IPS-18a (cell line): ENCODE measurements at regions not wholly inside any gene's neighbourhood (a gene's known extent, or its start where the extent isn't known, plus 50 kb on each side); places are given as distances from the start of the nearest gene placed in this dataset.
"Not testable (repeated sequence)": the region's sequence is repeated elsewhere in the genome, so short reads cannot be mapped to it uniquely, and the experiment has no call there.

Source experiments
- H3K27ac ChIP-seq: one replicate; pipeline ENCODE4 v1.5.1; 2013; ENCODE audit warnings: low read length
- H3K27me3 ChIP-seq: one replicate; pipeline ENCODE4 v1.6.1; 2013; ENCODE audit warnings: mild to moderate bottlenecking, low read length; ENCODE audit not compliant: control insufficient read depth, insufficient read depth
- H3K36me3 ChIP-seq: one replicate; pipeline ENCODE4 v1.6.1; 2013; ENCODE audit warnings: low read depth, low read length; ENCODE audit not compliant: control insufficient read depth
- H3K4me1 ChIP-seq: one replicate; pipeline ENCODE4 v1.6.1; 2013; ENCODE audit warnings: low read depth, low read length; ENCODE audit not compliant: control insufficient read depth
- H3K4me3 ChIP-seq: one replicate; pipeline ENCODE4 v1.5.1; 2013; ENCODE audit warnings: low read length
- H3K9ac ChIP-seq: one replicate; pipeline ENCODE4 v1.6.1; 2013; ENCODE audit warnings: mild to moderate bottlenecking, low read length, moderate library complexity
- H3K9me3 ChIP-seq: one replicate; pipeline ENCODE4 v1.6.1; 2013; ENCODE audit warnings: low read depth, low read length; ENCODE audit not compliant: control insufficient read depth

- Histone ChIP-seq H3K27me3 (peaks cover 50% of the 10 kb centered on the region), H3K9ac (no peak overlapping the region), H3K4me3 (no peak overlapping the region), H3K4me1 (peaks cover 7% of the 10 kb centered on the region), H3K27ac (no peak overlapping the region), H3K9me3 (no peaks in the 10 kb centered on the region), H3K36me3 (no peaks in the 10 kb centered on the region)
These were observed 281.2 kb upstream of the NR2F2 start for GRCh38 chr15:96049323-96049722.

GRCh38 chr15:96049766-96050165 is 280.7 kb upstream of the NR2F2 start:
- no peak overlapping the region for H3K4me3 ChIP-seq
- no peaks in the 10 kb centered on the region for H3K9me3 ChIP-seq

GRCh38 chr15:96051598-96051997 is 278.9 kb upstream of the NR2F2 start:
- no peak overlapping the region for H3K9ac ChIP-seq
- H3K27ac ChIP-seq, result no peak overlapping the region
- no peaks in the 10 kb centered on the region for H3K36me3 ChIP-seq
- H3K9me3 ChIP-seq, result no peaks in the 10 kb centered on the region
- H3K4me1 ChIP-seq, result peaks cover 7% of the 10 kb centered on the region
- no peak overlapping the region for H3K4me3 ChIP-seq
- peaks cover 73% of the 10 kb centered on the region for H3K27me3 ChIP-seq

More at GRCh38 chr15:96049766-96050165, 280.7 kb upstream of the NR2F2 start:
- Histone ChIP-seq H3K27ac (no peak overlapping the region), H3K36me3 (no peaks in the 10 kb centered on the region), H3K27me3 (peaks cover 55% of the 10 kb centered on the region), H3K4me1 (peaks cover 7% of the 10 kb centered on the region), H3K9ac (no peak overlapping the region)

GRCh38 chr15:96052154-96052553 is 278.3 kb upstream of the NR2F2 start:
- no peaks in the 10 kb centered on the region for H3K36me3 ChIP-seq
- H3K9ac ChIP-seq, result no peak overlapping the region
- peaks cover 7% of the 10 kb centered on the region for H3K4me1 ChIP-seq
- H3K27ac ChIP-seq, result no peak overlapping the region
- no peaks in the 10 kb centered on the region for H3K9me3 ChIP-seq
- H3K27me3 ChIP-seq, result peaks cover 78% of the 10 kb centered on the region
- peak overlapping the region; percentile 51 for H3K4me3 ChIP-seq

GRCh38 chr15:96052572-96053030 is 277.9 kb upstream of the NR2F2 start:
- no peak overlapping the region for H3K27ac ChIP-seq
- H3K27me3 ChIP-seq, result peaks cover 81% of the 10 kb centered on the region
- H3K4me3 ChIP-seq, result peak overlapping the region; percentile 51
- no peaks in the 10 kb centered on the region for H3K9me3 ChIP-seq
- no peak overlapping the region for H3K9ac ChIP-seq
- peaks cover 7% of the 10 kb centered on the region for H3K4me1 ChIP-seq
- H3K36me3 ChIP-seq, result no peaks in the 10 kb centered on the region

- H3K27ac ChIP-seq, result no peak overlapping the region
- H3K27me3 ChIP-seq, result peaks cover 81% of the 10 kb centered on the region
These were observed 277.3 kb upstream of the NR2F2 start for GRCh38 chr15:96053031-96053780.

GRCh38 chr15:96053781-96054428 is 276.6 kb upstream of the NR2F2 start:
- H3K27me3 ChIP-seq, result peaks cover 76% of the 10 kb centered on the region
- no peak overlapping the region for H3K9ac ChIP-seq
- H3K4me1 ChIP-seq, result peaks cover 7% of the 10 kb centered on the region
- H3K27ac ChIP-seq, result no peak overlapping the region
- H3K9me3 ChIP-seq, result no peaks in the 10 kb centered on the region
- H3K36me3 ChIP-seq, result no peaks in the 10 kb centered on the region
- H3K4me3 ChIP-seq, result peak overlapping the region; percentile 51

More at GRCh38 chr15:96053031-96053780, 277.3 kb upstream of the NR2F2 start:
- no peaks in the 10 kb centered on the region for H3K36me3 ChIP-seq
- H3K9me3 ChIP-seq, result no peaks in the 10 kb centered on the region
- peaks cover 7% of the 10 kb centered on the region for H3K4me1 ChIP-seq
- no peak overlapping the region for H3K9ac ChIP-seq
- peak overlapping the region; percentile 51 for H3K4me3 ChIP-seq

- H3K4me1 ChIP-seq, result peaks cover 7% of the 10 kb centered on the region
- no peaks in the 10 kb centered on the region for H3K36me3 ChIP-seq
- no peaks in the 10 kb centered on the region for H3K9me3 ChIP-seq
- H3K27ac ChIP-seq, result no peak overlapping the region
- peaks cover 73% of the 10 kb centered on the region for H3K27me3 ChIP-seq
- H3K4me3 ChIP-seq, result no peak overlapping the region
- H3K9ac ChIP-seq, result no peak overlapping the region
These were observed 275.9 kb upstream of the NR2F2 start for GRCh38 chr15:96054621-96055020.

- H3K9ac ChIP-seq, result no peak overlapping the region
These were observed 272.2 kb upstream of the NR2F2 start for GRCh38 chr15:96058103-96058851.

GRCh38 chr15:96058852-96059103 is 271.7 kb upstream of the NR2F2 start:
- not testable (repeated sequence) for H3K9ac ChIP-seq, H3K36me3 ChIP-seq, H3K4me1 ChIP-seq, H3K27ac ChIP-seq, H3K4me3 ChIP-seq, H3K9me3 ChIP-seq
- H3K27me3 ChIP-seq, result peaks cover 37% of the 10 kb centered on the region

More at GRCh38 chr15:96058103-96058851, 272.2 kb upstream of the NR2F2 start:
- Histone ChIP-seq H3K36me3 (no peaks in the 10 kb centered on the region), H3K4me3 (no peak overlapping the region), H3K9me3 (no peaks in the 10 kb centered on the region), H3K27ac (no peak overlapping the region), H3K4me1 (no peaks in the 10 kb centered on the region), H3K27me3 (peaks cover 42% of the 10 kb centered on the region)

- not testable (repeated sequence) for H3K9me3 ChIP-seq, H3K27ac ChIP-seq, H3K4me1 ChIP-seq, H3K9ac ChIP-seq, H3K36me3 ChIP-seq, H3K4me3 ChIP-seq
- H3K27me3 ChIP-seq, result peaks cover 19% of the 10 kb centered on the region
These were observed 269.9 kb upstream of the NR2F2 start for GRCh38 chr15:96060591-96060990.
